Chondrocyte (in vitro differentiated cells): ENCODE measurements at regions not wholly inside any gene's neighbourhood (a gene's known extent, or its start where the extent isn't known, plus 50 kb on each side); places are given as distances from the start of the nearest gene placed in this dataset.

ENCODE experiments used
- DNase-seq: peaks from one replicate; pipeline ENCODE4 v3.0.0; 2021; ENCODE audit warnings: mixed read lengths, low spot score
- H3K27ac Mint-ChIP-seq: one replicate; pipeline ENCODE4 v1.8.0; 2021; ENCODE audit warnings: mild to moderate bottlenecking, moderate library complexity, mixed read lengths; ENCODE audit not compliant: unreplicated experiment
- H3K27me3 Mint-ChIP-seq: 2 replicates; pipeline ENCODE4 v1.8.0; 2021; ENCODE audit warnings: low read depth, mixed read lengths
- H3K36me3 Mint-ChIP-seq: 2 replicates; pipeline ENCODE4 v1.8.0; 2021; ENCODE audit warnings: low read depth, mixed read lengths
- H3K4me1 Mint-ChIP-seq: 2 replicates; pipeline ENCODE4 v1.8.0; 2021; ENCODE audit warnings: low read depth, mild to moderate bottlenecking, mixed read lengths
- H3K4me3 Mint-ChIP-seq: one replicate; pipeline ENCODE4 v1.8.0; 2021; ENCODE audit warnings: mild to moderate bottlenecking, moderate library complexity, mixed read lengths; ENCODE audit not compliant: unreplicated experiment
- H3K9me3 Mint-ChIP-seq: 2 replicates; pipeline ENCODE4 v1.8.0; 2021; ENCODE audit warnings: low read depth, mixed read lengths
- TF ChIP-seq, protein P1 (sequence below): fragments of 200-600 bp; sonication (generic); IDR thresholded peaks from 2 replicates; pipeline ENCODE4 v1.5.0; 2021; ENCODE audit warnings: antibody characterized with exemption, mild to moderate bottlenecking, moderate library complexity

DNA sequence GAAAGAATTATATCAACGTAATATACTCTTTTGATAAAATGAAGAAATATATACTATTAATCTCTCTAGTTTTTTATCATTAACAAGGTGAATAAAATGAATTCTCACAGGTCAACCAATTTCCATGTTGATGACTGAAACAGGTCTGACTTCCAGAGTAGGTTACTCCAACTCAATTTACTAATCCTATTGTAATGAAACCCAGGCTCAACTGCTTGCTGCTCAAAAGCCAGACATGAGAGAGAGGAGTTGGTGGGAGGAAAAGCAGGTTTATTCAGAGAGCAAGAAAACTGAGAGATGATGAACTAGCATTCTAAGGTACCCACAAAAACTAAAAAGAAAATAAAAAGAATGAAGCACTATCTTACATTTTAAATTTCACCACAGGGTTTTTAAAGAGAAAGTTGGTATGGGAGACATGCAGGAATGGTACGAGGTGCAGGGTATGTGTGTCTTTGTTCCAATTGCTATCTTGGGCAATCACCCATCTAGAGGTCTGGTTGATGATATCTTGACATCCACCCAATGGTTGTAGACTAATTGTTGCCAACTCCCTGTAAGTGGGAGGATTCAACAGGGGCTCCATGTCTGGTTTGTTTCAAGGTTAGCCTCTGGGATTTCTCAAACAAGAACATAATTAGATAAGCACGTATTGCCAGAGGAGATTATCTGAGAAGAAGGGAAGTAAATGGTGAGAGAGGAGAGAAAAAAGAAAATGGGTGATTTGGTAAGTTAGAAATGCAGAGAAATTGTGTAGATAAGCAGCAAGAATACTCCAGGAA is 471.4 kb upstream of the REG3G start:
- no peak overlapping the region for H3K4me3 Mint-ChIP-seq
- no peaks in the 10 kb centered on the region for H3K36me3 Mint-ChIP-seq
- no peak overlapping the region for H3K27ac Mint-ChIP-seq
- TF ChIP-seq, protein P1, sequence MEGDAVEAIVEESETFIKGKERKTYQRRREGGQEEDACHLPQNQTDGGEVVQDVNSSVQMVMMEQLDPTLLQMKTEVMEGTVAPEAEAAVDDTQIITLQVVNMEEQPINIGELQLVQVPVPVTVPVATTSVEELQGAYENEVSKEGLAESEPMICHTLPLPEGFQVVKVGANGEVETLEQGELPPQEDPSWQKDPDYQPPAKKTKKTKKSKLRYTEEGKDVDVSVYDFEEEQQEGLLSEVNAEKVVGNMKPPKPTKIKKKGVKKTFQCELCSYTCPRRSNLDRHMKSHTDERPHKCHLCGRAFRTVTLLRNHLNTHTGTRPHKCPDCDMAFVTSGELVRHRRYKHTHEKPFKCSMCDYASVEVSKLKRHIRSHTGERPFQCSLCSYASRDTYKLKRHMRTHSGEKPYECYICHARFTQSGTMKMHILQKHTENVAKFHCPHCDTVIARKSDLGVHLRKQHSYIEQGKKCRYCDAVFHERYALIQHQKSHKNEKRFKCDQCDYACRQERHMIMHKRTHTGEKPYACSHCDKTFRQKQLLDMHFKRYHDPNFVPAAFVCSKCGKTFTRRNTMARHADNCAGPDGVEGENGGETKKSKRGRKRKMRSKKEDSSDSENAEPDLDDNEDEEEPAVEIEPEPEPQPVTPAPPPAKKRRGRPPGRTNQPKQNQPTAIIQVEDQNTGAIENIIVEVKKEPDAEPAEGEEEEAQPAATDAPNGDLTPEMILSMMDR, result no peak
- peaks cover 8% of the 10 kb centered on the region for H3K9me3 Mint-ChIP-seq
- peaks cover 4% of the 10 kb centered on the region for H3K27me3 Mint-ChIP-seq
- no peak for DNase-seq
- no peaks in the 10 kb centered on the region for H3K4me1 Mint-ChIP-seq

- Mint-ChIP-seq H3K4me3 (no peak overlapping the region), H3K36me3 (no peaks in the 10 kb centered on the region), H3K4me1 (no peaks in the 10 kb centered on the region), H3K9me3 (no peaks in the 10 kb centered on the region), H3K27me3 (peaks cover 3% of the 10 kb centered on the region), H3K27ac (no peak overlapping the region)
- no peak for DNase-seq
- TF ChIP-seq, protein P1, result no peak
Observed at GRCh38 chr2:78561876-78562275, 463.6 kb upstream of the REG3G start.

DNA sequence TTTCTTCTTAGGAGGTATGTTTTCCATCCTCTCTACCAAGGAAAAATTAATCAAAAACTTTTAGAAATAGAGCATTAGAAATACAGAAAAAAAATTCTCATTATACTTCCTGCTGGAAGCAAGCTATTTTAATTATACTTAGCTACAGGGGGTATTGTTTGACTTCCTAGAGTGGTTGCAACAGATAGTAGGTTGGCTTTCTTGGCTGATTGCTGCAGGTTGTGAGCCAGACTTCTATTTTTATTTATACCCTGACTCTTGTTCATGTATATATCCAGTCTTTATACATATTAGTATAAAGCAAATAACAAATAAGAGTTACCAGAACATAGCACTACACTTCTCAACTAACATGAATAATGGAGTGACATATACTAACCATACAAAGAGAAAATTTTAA is 460.8 kb upstream of the REG3G start:
- Mint-ChIP-seq H3K4me3 (no peak overlapping the region), H3K9me3 (no peaks in the 10 kb centered on the region), H3K4me1 (no peaks in the 10 kb centered on the region), H3K27ac (no peak overlapping the region), H3K27me3 (peaks cover 3% of the 10 kb centered on the region), H3K36me3 (no peaks in the 10 kb centered on the region)
- TF ChIP-seq, protein P1, result no peak
- DNase-seq, result no peak

DNA sequence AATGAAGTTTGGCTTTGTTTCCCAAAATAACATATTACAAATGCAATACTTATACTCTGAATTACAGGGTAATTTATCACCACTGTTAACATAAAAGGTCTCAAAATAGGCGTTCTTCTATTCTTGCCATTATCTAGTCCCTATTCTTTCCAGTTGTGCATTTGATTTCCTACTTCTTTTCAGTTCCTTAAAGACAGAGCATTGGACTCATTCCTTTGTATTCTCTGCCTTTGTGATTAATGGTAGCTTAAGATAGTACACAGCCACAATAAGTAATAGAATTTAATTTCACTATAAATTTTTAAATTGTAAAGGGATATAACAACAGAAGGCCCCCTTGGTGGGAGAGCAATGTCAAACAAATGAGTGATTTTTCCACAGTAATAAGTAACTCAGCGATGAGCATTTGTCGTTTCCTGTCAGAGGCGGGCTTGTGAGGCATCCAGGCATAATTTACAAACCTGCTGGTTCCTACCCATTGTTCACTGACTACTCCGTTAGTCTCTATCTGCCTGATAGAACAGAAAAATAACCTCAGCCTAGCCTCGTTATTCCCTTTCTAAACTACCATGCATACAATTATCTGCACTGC is 456.6 kb upstream of the REG3G start:
- H3K4me3 Mint-ChIP-seq, result no peak overlapping the region
- TF ChIP-seq, protein P1, result no peak
- no peak for DNase-seq
- no peak overlapping the region for H3K27ac Mint-ChIP-seq
- H3K36me3 Mint-ChIP-seq, result no peaks in the 10 kb centered on the region
- H3K9me3 Mint-ChIP-seq, result no peaks in the 10 kb centered on the region
- no peaks in the 10 kb centered on the region for H3K4me1 Mint-ChIP-seq
- H3K27me3 Mint-ChIP-seq, result peaks cover 3% of the 10 kb centered on the region

GRCh38 chr2:78576409-78576808 is 449.1 kb upstream of the REG3G start:
- no peaks in the 10 kb centered on the region for H3K9me3 Mint-ChIP-seq
- H3K4me3 Mint-ChIP-seq, result no peak overlapping the region
- no peak for DNase-seq
- no peak overlapping the region for H3K27ac Mint-ChIP-seq
- H3K4me1 Mint-ChIP-seq, result no peaks in the 10 kb centered on the region
- H3K36me3 Mint-ChIP-seq, result no peaks in the 10 kb centered on the region
- H3K27me3 Mint-ChIP-seq, result peaks cover 2% of the 10 kb centered on the region
- TF ChIP-seq, protein P1, result no peak
